GM12892 (cell line): ENCODE measurements at regions not wholly inside any gene's neighbourhood (a gene's known extent, or its start where the extent isn't known, plus 50 kb on each side); places are given as distances from the start of the nearest gene placed in this dataset.

ENCODE experiments used
- POLR2A ChIP-seq: IDR thresholded peaks from 2 replicates; pipeline ENCODE4 v1.6.1; 2011; ENCODE audit warnings: low read depth, low read length, control low read depth
- POLR2AphosphoS5 ChIP-seq: IDR thresholded peaks from 2 replicates; pipeline ENCODE4 v1.6.1; 2011; ENCODE audit warnings: low read depth, low read length, control low read depth

DNA sequence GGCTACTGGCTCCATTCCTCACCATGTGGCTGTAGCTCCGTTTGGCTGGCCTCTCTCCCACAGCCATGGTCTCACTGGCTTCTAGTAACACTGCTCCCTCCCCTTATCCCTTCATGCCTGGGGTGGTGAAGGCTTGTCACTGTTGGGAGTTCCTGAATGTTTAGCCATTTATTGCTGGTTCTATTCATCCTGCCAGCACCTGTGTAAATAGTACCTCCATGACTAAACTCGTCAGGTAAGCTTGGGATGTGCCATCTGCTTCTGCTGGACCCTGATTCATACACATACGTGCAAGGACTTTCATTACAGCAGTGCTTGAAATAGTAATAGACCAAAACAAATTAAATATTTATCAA lies 61.6 kb downstream of the CCDC71L start:
- TF ChIP-seq POLR2A, result no peak
- no peak for TF ChIP-seq POLR2AphosphoS5
